Muscle layer of duodenum (tissue), 2 donors: ENCODE measurements at regions not wholly inside any gene's neighbourhood (a gene's known extent, or its start where the extent isn't known, plus 50 kb on each side); places are given as distances from the start of the nearest gene placed in this dataset.

Experiments used
- H3K27ac ChIP-seq: one replicate; pipeline ENCODE4 v1.7.0; 2013; ENCODE audit warnings: mild to moderate bottlenecking, low read length
- H3K27me3 ChIP-seq: one replicate; pipeline ENCODE4 v1.7.0; 2013; ENCODE audit warnings: low read depth, mild to moderate bottlenecking, control low read depth, low read length
- H3K36me3 ChIP-seq, 2 donors: one replicate each; pipeline ENCODE4 v1.7.0; 2013; ENCODE audit warnings: low read length in 2 of 2, control low read depth in 1 of 2, mild to moderate bottlenecking in 1 of 2; ENCODE audit not compliant: insufficient read depth in 2 of 2, control insufficient read depth in 1 of 2
- H3K4me1 ChIP-seq, 2 donors: one replicate each; pipeline ENCODE4 v1.7.0; 2013; ENCODE audit warnings: low read length in 2 of 2, mild to moderate bottlenecking in 2 of 2, control low read depth in 1 of 2, moderate library complexity in 1 of 2; ENCODE audit not compliant: insufficient read depth in 2 of 2, control insufficient read depth in 1 of 2
- H3K4me3 ChIP-seq, 2 donors: one replicate each; pipeline ENCODE4 v1.7.0; 2013; ENCODE audit warnings: low read length in 2 of 2, low read depth in 1 of 2, mild to moderate bottlenecking in 1 of 2
- H3K9me3 ChIP-seq, 2 donors: one replicate each; pipeline ENCODE4 v1.7.0; 2013; ENCODE audit warnings: low read length in 2 of 2, control low read depth in 1 of 2, mild to moderate bottlenecking in 1 of 2; ENCODE audit not compliant: control insufficient read depth in 1 of 2
- donor health status: healthy.

DNA sequence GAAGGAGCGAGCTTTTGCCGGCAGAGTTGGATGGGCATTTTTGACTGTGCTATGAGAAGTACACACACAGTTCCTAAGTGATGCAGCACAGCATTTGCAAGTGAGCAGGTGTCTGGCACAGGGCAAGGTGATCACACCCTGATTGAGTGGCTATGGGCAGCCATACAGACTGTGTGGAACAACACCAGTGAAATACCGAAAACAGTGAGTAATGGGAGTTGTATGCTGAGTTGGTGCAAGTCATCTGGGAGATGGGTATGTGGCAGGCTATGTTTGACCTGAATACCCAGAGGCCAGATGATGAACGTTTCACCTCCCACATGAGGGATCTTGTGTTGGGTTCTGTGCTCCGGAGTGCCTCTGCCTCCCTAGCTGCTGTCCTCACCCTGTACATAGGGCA, 53.5 kb upstream of the TIPARP start:
- H3K4me1 ChIP-seq: no peaks in the 10 kb centered on the region
- no peaks in the 10 kb centered on the region for H3K9me3 ChIP-seq
- H3K36me3 ChIP-seq: no peaks in the 10 kb centered on the region
- no peak overlapping the region for H3K4me3 ChIP-seq
- H3K27me3 ChIP-seq: no peaks in the 10 kb centered on the region
- H3K27ac ChIP-seq: no peak overlapping the region

DNA sequence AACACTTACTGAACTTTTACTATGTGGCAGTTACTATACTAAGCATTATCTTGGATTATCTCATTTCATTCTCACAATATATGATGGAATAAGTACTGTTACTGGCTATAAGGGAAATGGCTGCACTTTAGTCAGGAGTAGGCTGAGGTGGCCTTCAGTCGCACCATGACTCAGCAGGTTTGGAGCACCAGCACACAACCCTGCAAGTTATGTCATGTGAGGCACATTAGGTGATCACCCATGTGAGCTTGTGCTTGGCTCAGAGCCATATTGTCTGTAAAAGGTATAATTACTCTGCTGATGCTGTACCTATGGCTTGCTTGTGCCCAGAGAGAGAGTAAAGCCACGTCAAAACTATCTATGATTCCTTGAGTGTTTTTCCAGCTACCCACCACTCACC, 54.1 kb upstream of the TIPARP start:
- Histone ChIP-seq H3K36me3 (no peaks in the 10 kb centered on the region), H3K4me1 (no peaks in the 10 kb centered on the region), H3K4me3 (no peak overlapping the region), H3K9me3 (no peaks in the 10 kb centered on the region), H3K27ac (no peak overlapping the region), H3K27me3 (no peaks in the 10 kb centered on the region)

DNA sequence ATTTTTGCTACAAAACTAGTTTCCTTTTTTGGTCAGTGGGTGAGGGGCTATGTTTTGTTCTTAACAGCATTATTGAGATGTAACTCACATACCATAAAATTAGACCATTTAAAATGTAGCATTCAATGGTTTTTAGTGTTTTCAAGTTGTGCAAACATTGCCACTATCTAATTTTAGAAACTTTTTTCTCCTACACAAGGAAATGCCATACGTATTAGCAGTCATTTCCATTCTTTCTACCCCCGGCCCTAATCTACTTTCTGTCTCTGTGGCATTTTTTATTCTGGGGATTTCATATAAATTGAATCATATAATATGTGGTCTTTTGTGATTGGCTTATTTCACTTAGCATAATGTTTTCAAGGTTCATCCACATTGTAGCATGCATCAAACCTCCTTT, 55.0 kb upstream of the TIPARP start:
- Histone ChIP-seq H3K4me3 (no peak overlapping the region), H3K4me1 (no peaks in the 10 kb centered on the region), H3K36me3 (no peaks in the 10 kb centered on the region), H3K27me3 (no peaks in the 10 kb centered on the region), H3K9me3 (no peaks in the 10 kb centered on the region), H3K27ac (no peak overlapping the region)

DNA sequence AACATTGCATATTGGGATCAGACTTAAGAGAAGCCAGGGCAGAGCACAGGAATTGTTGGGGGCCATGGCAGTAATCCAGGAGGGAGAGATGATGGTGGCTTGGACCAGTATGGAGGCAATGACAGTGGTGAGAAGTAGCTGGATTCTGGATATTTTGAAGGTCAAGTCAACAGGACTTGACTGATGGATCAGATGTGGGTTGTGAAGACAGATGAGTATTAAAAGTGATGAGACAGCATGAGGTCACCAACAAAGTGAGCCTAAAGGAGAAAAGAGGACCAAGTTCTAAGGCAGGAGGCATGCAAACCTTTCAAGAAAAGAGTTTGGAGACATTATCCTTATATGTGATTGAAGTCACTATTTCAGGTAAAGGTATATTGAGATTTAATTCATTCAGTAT, 56.6 kb upstream of the TIPARP start:
- Histone ChIP-seq H3K27ac (no peak overlapping the region), H3K4me3 (no peak overlapping the region), H3K4me1 (no peaks in the 10 kb centered on the region), H3K9me3 (no peaks in the 10 kb centered on the region), H3K27me3 (no peaks in the 10 kb centered on the region), H3K36me3 (no peaks in the 10 kb centered on the region)

DNA sequence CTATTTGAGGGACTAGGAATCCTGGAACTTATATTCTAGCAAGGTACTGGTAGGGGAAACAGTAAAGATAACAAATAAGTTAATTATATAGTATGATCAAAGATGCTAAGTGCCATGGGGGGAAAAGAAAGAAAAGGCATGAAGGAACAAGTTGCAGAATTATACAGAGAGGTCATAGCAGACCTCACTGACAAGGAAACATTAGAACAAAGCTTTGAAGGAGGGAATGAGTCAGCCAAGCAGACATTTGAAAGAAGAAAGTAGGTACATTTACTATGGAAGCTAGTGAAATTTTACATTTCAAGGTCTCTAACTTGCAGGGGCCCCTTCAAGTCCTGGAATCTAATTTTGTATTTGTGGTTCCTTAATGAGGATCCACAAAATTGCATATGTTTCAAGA, 57.2 kb upstream of the TIPARP start:
- Histone ChIP-seq H3K9me3 (no peaks in the 10 kb centered on the region), H3K4me1 (no peaks in the 10 kb centered on the region), H3K27me3 (no peaks in the 10 kb centered on the region), H3K36me3 (no peaks in the 10 kb centered on the region), H3K4me3 (no peak overlapping the region), H3K27ac (no peak overlapping the region)

DNA sequence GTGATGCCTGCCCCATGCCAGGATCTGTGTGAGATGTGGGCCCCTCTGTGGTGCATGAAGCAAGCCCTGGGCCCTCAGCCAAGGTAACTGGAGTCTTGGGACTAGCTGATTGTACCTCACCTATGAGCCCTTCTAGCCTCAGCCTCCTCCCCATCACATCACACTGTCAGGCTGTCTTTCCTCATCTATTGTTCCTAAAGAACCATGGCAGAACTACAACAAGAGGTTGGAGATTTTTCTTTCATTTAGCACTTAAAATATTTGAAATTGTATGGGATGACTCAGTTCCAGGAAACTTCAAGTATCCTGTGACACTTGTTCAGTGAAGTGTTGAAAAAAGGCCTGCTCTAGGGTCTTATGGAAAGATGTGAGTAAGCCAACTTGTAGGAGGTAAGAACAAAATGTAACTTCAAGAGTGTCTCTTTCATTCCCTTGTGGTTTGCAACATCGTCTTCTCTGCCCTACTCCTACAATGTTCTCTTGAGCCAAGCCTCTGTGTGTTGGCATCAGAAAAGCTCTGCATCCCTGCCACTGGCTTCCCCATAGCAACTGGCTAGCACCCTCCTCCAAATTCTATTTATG, 58.7 kb upstream of the TIPARP start:
- no peaks in the 10 kb centered on the region for H3K4me1 ChIP-seq
- H3K27me3 ChIP-seq: no peaks in the 10 kb centered on the region
- no peaks in the 10 kb centered on the region for H3K36me3 ChIP-seq
- H3K9me3 ChIP-seq: no peaks in the 10 kb centered on the region
- H3K4me3 ChIP-seq: no peak overlapping the region
- no peak overlapping the region for H3K27ac ChIP-seq

DNA sequence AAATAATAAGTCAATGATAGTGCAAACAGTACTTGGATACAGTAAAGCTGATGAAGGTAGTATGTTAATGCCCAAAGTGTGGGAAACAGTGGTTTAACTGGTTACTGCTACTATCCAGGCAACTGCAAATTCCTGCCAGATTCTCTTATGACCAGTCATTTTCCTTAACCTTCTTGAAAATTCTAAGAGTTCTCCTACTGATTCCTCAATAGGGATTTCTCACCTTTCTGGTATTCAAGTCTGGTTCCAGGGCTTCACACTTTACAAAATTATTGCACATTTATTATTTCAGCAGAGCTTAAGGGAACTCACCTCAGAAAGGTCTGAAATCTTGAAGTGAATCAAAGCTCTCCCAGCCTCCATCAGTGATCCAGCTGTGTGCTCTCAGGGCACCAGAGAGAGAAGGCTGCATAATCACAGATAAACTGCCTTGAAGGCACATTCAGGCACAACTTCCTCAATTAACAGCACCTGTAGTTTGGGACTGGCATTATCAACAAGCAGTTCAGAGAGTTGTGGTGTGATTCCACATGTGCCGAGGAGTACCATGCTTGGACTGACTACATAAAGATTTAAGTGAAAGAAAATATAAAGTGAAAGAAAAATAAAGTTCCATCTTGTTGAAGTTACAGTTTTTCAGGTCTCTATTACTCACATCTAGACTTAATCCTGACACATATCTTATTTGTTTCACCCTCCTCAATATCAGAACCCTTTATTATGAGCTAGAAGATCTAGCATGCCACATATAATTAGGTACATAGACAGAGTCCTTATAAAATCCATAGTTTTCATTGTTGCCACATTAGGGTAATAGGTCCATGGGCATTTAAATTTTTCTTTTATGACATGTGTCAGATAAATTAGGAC, 59.5 kb upstream of the TIPARP start:
- Histone ChIP-seq H3K4me3 (no peak overlapping the region), H3K36me3 (no peaks in the 10 kb centered on the region), H3K4me1 (no peaks in the 10 kb centered on the region), H3K27me3 (no peaks in the 10 kb centered on the region), H3K27ac (no peak overlapping the region), H3K9me3 (no peaks in the 10 kb centered on the region)

DNA sequence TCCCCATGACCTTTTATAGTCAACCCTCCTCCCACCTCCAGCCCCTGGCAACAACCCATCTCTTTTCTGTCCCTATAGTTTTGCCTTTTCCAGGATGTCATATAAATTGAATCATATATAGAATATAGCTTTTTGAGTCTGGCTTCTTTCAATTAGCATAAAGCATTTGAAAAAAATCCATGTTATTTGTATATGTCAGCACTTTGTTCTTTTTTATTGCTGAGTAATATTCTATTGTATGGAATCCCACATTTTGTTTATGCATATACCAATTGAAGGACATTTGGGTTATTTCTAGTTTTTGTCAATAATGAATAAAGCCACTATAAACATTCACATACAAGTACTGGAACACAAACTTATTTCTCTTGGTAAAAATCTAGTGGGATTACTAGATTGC, 58.0 kb upstream of the SSR3 start:
- Histone ChIP-seq H3K9me3 (no peaks in the 10 kb centered on the region), H3K27me3 (no peaks in the 10 kb centered on the region), H3K27ac (no peak overlapping the region), H3K36me3 (no peaks in the 10 kb centered on the region), H3K4me1 (no peaks in the 10 kb centered on the region), H3K4me3 (no peak overlapping the region)

DNA sequence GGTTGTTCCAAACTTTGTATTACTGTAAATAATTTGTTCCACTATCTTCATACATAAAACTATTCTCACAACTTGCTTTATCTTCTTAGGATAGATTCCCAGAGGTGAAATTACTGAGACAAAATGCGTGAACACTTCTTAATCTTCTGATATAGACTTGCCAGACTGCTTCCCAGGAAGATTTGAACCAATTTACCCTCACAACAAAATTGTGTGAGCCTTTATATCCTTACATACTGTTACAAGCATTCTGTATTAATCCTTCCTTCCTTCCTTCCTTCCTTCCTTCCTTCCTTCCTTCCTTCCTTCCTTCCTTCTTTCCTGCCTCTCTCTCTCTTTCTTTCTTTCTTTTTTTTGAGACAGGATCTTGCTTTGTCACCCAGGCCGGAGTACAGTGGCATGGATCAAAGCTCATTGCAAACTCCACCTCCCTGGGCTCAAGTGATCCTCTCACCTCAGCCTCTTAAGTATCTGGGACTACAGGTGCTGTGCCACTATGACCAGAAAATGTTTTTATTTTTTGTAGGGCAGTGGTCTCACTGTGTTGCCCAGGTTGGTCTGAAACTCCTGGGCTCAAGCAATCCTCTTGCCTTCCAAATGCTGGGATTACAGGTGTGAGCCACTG, 57.1 kb upstream of the SSR3 start:
- Histone ChIP-seq H3K27ac (no peak overlapping the region), H3K27me3 (no peaks in the 10 kb centered on the region), H3K9me3 (no peaks in the 10 kb centered on the region), H3K4me3 (no peak overlapping the region), H3K4me1 (no peaks in the 10 kb centered on the region), H3K36me3 (no peaks in the 10 kb centered on the region)

DNA sequence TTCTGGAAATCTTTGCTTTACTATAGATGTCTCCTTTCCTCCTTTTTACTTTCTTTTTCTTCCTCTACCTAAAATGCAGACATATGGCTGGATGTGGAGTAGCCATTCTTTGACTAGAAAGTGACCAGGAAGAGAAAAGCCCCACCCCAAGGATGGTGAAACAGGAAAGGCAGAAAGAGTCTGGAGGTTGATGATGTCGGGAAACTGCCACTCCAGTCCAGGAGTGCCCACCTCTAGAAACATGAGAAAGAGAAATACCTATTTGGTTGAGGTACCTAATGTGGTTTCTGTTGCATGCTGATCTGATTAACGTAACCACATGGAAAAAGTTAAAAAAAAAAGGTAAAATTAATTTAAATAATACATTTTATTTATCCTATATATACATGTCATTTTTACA, 55.2 kb upstream of the SSR3 start:
- no peak overlapping the region for H3K4me3 ChIP-seq
- no peaks in the 10 kb centered on the region for H3K27me3 ChIP-seq
- H3K9me3 ChIP-seq: no peaks in the 10 kb centered on the region
- no peaks in the 10 kb centered on the region for H3K36me3 ChIP-seq
- H3K27ac ChIP-seq: no peak overlapping the region
- H3K4me1 ChIP-seq: no peaks in the 10 kb centered on the region

DNA sequence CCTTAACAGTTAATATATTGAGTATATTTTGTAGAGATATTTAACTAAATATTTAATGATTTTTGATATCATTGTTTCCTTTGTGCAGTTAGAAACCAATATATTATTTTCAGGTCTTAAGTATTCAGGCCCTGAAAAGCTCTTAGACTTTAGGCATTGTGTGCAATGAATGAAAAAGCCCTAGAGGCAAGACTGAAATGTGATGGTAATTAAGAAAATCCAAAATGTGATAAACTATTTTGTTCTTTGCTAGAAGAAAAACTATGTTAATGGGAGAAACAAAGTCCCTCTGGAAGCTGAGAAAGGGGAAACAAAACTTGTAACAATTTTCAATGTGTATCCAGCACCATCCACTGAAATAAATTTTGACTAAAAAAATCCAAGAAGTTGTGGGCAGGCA, 54.6 kb upstream of the SSR3 start:
- H3K4me1 ChIP-seq: no peaks in the 10 kb centered on the region
- no peak overlapping the region for H3K27ac ChIP-seq
- H3K27me3 ChIP-seq: no peaks in the 10 kb centered on the region
- no peaks in the 10 kb centered on the region for H3K9me3 ChIP-seq
- no peak overlapping the region for H3K4me3 ChIP-seq
- no peaks in the 10 kb centered on the region for H3K36me3 ChIP-seq
